Loucy (cell line): ENCODE measurements at regions not wholly inside any gene's neighbourhood (a gene's known extent, or its start where the extent isn't known, plus 50 kb on each side); places are given as distances from the start of the nearest gene placed in this dataset.

Experiments used
- H2AFZ ChIP-seq: fragments of 200-600 bp; sonication (generic); 2 replicates; pipeline ENCODE4 v1.6.0; 2016; ENCODE audit warnings: antibody characterized with exemption, mild to moderate bottlenecking, low read length, moderate library complexity
- H3F3A ChIP-seq: fragments of 200-600 bp; 2 replicates; pipeline ENCODE4 v1.6.0; 2016; ENCODE audit warnings: antibody characterized with exemption, low read depth, mild to moderate bottlenecking
- H3K27me3 ChIP-seq: fragments of 200-600 bp; sonication (generic); 2 replicates; pipeline ENCODE4 v1.6.1; 2014; ENCODE audit warnings: low read length, mild to moderate bottlenecking; ENCODE audit not compliant: insufficient read depth, poor library complexity, severe bottlenecking
- H3K36me3 ChIP-seq: fragments of 200-600 bp; sonication (generic); 2 replicates; pipeline ENCODE4 v1.6.1; 2016; ENCODE audit warnings: low read length; ENCODE audit not compliant: insufficient read depth
- H3K4me1 ChIP-seq: fragments of 200-600 bp; sonication (generic); 2 replicates; pipeline ENCODE4 v1.5.1; 2014; ENCODE audit warnings: low read length, mild to moderate bottlenecking; ENCODE audit not compliant: insufficient read depth, poor library complexity, severe bottlenecking
- H3K4me2 ChIP-seq: fragments of 200-600 bp; sonication (generic); 2 replicates; pipeline ENCODE4 v1.6.0; 2014; ENCODE audit warnings: antibody characterized with exemption, low read length, low read depth, mild to moderate bottlenecking; ENCODE audit not compliant: poor library complexity, severe bottlenecking
- H3K4me3 ChIP-seq: fragments of 200-600 bp; sonication (generic); 2 replicates; pipeline ENCODE4 v1.5.1; 2014; ENCODE audit warnings: low read length, mild to moderate bottlenecking, mixed read lengths; ENCODE audit not compliant: poor library complexity, severe bottlenecking
- H3K79me2 ChIP-seq: fragments of 200-600 bp; sonication (generic); 2 replicates; pipeline ENCODE4 v1.6.1; 2014; ENCODE audit warnings: low read length; ENCODE audit not compliant: insufficient read depth
- H3K9ac ChIP-seq: fragments of 200-600 bp; sonication (generic); 2 replicates; pipeline ENCODE4 v1.6.0; 2014; ENCODE audit warnings: mild to moderate bottlenecking, low read depth, low read length, moderate library complexity; ENCODE audit not compliant: poor library complexity, severe bottlenecking
- H3K9me2 ChIP-seq: fragments of 200-600 bp; sonication (generic); replicated peaks from 2 replicates; pipeline ENCODE4 v1.6.1; 2016; ENCODE audit warnings: low read depth, low read length, mixed read lengths
- H3K9me3 ChIP-seq: fragments of 200-600 bp; sonication (generic); 2 replicates; pipeline ENCODE4 v1.6.1; 2014; ENCODE audit warnings: mild to moderate bottlenecking, antibody characterized with exemption, low read length, low read depth; ENCODE audit not compliant: insufficient read depth
- H4K20me1 ChIP-seq: fragments of 200-600 bp; sonication (generic); 2 replicates; pipeline ENCODE4 v1.6.0; 2014; ENCODE audit warnings: antibody characterized with exemption, low read length, mild to moderate bottlenecking; ENCODE audit not compliant: insufficient read depth, poor library complexity, severe bottlenecking
- CTCF ChIP-seq: fragments of 200-600 bp; sonication (generic); conservative IDR thresholded peaks from 2 replicates; pipeline ENCODE4 v1.5.1; 2014; ENCODE audit warnings: mild to moderate bottlenecking, antibody characterized with exemption, low read length
- EZH2phosphoT487 ChIP-seq: fragments of 200-600 bp; IDR thresholded peaks from 2 replicates; pipeline ENCODE4 v1.6.1; 2018; ENCODE audit warnings: antibody characterized with exemption, mild to moderate bottlenecking, moderate library complexity, borderline replicate concordance

DNA sequence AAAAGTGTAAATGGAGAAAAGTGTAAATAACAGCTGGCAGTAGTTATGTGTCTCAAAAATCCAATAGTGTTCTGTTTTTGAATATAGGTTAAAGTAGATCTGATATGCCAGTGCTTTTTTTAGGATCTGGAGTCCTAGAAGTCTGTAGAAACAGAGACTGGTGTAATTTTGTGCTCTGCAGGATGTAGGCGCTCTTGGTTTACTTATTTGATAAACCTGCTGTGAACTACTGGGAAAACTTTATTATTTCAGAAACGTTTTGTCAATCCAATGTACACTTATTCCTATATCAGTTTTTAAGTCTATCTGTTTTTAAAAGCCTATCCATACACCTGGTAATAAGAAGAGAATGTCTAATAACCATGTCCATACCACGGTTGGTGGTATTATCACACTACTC, 530.8 kb upstream of the ZNF804A start:
- Histone ChIP-seq H3K4me2 (no peak overlapping the region), H3K4me1 (no peaks in the 10 kb centered on the region), H3K79me2 (no peaks in the 10 kb centered on the region), H3K9ac (no peak overlapping the region), H3K27me3 (no peaks in the 10 kb centered on the region), H3K9me2 (no peaks in the 10 kb centered on the region), H3K36me3 (no peaks in the 10 kb centered on the region), H2AFZ (no peak overlapping the region), H3K4me3 (no peak overlapping the region), H4K20me1 (no peaks in the 10 kb centered on the region), H3K9me3 (no peaks in the 10 kb centered on the region), H3F3A (no peaks in the 10 kb centered on the region)
- TF ChIP-seq EZH2phosphoT487, result no peak
- no peak for TF ChIP-seq CTCF

DNA sequence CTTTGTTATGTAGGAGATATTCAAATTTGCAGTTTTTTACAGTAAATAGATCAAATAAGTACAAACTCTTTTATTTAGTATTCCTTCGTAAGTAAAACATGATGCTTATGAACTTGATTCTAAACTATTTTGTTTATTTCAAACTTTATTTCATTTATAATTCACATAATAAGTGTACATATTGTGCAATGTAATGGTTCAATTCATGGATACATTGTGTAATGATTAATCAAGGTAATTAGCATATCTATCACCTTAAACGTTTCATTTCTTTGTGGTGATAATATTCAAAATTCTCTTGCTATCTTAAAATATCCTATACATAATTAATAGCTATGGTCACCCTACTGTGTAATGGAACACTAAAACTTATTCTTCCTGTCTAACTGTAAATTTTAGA, 525.9 kb upstream of the ZNF804A start:
- Histone ChIP-seq H3K4me2 (no peak overlapping the region), H3K9me3 (no peaks in the 10 kb centered on the region)

DNA sequence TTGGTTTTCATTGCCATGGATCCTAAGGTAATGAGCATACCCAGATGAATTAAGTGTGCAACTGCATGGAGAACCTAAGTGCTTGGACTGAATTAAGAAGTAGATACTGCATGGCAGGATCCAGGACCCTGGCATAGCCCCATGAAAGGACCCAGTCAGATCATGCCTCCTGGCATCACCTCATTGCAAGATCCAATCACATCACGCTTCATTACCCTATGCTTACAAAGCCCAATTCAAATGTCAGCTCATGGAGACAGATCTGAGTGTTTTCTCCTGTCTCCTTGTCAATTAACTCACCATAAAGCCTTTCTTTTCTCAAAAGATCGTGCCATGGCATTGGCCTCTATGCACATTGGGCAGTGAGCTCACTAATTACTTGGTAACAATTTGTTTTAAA, 519.8 kb upstream of the ZNF804A start:
- Histone ChIP-seq H3K4me3 (no peak overlapping the region), H3K4me2 (no peak overlapping the region), H3K4me1 (no peaks in the 10 kb centered on the region), H3K9me2 (no peaks in the 10 kb centered on the region), H3F3A (no peaks in the 10 kb centered on the region), H4K20me1 (no peaks in the 10 kb centered on the region), H3K79me2 (no peaks in the 10 kb centered on the region), H2AFZ (no peak overlapping the region), H3K36me3 (no peaks in the 10 kb centered on the region), H3K9me3 (no peaks in the 10 kb centered on the region), H3K9ac (no peak overlapping the region), H3K27me3 (no peaks in the 10 kb centered on the region)
- TF ChIP-seq EZH2phosphoT487, result no peak
- no peak for TF ChIP-seq CTCF

More for the DNA sequence above, 525.9 kb upstream of the ZNF804A start:
- H3K9ac ChIP-seq, result no peak overlapping the region
- H3K9me2 ChIP-seq, result no peaks in the 10 kb centered on the region
- TF ChIP-seq EZH2phosphoT487, result no peak
- TF ChIP-seq CTCF, result no peak
- H3K27me3 ChIP-seq, result no peaks in the 10 kb centered on the region
- H3K4me1 ChIP-seq, result no peaks in the 10 kb centered on the region
- H2AFZ ChIP-seq, result no peak overlapping the region
- no peak overlapping the region for H3K4me3 ChIP-seq
- no peaks in the 10 kb centered on the region for H3K36me3 ChIP-seq
- no peaks in the 10 kb centered on the region for H3F3A ChIP-seq
- no peaks in the 10 kb centered on the region for H3K79me2 ChIP-seq
- H4K20me1 ChIP-seq, result no peaks in the 10 kb centered on the region
